ENCODE measurements at regions not wholly inside any gene's neighbourhood (a gene's known extent, or its start where the extent isn't known, plus 50 kb on each side); places are given as distances from the start of the nearest gene placed in this dataset.

DNA sequence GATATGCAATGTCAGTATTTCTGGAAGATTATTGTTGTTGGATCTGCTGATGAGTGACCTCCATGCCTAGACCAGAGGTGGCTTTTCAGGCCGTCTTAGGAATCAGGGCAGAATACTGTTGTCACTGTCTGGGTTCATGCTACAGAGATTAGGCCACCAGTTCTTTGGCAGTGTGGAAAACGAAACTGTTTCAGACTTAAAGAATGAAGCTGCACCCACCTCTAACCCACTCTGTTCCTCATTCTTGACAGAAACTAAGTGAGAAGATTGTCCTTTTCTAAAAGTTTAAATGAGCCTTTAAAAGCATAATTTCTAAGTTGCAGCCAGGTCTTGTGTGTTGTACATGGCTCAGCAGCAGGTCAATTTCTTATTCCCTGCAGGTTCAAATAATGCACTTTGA is 444.3 kb downstream of the ENC1 start:
- Histone ChIP-seq H3K9ac (replicated peaks; ENCODE audit: extremely low read depth, insufficient read depth, low read length) (no peak overlapping the region), H3K27ac (ENCODE audit: insufficient read depth, low read depth, low read length) (no peak overlapping the region), H3K4me2 (ENCODE audit: insufficient read depth, low read length) (no peak overlapping the region), H3K36me3 (ENCODE audit: control insufficient read depth in 2 of 2, extremely low read depth in 1 of 2, insufficient read depth in 2 of 2, low read length in 2 of 2) (no peaks in the 10 kb centered on the region), H2AFZ (ENCODE audit: low read depth, low read length) (no peak overlapping the region), H3K4me1 (ENCODE audit: control insufficient read depth, extremely low read depth, insufficient read depth, low read length) (peaks cover 8% of the 10 kb centered on the region), H4K20me1 (replicated peaks; ENCODE audit: control insufficient read depth, extremely low read depth, insufficient read depth, low read length) (no peaks in the 10 kb centered on the region), H3K9me1 (replicated peaks; ENCODE audit: control insufficient read depth, extremely low read depth, insufficient read depth, low read length) (no peaks in the 10 kb centered on the region), H3K27me3 (ENCODE audit: control insufficient read depth in 2 of 2, insufficient read depth in 2 of 2, low read length in 2 of 2) (peaks cover 5 to 16% of the 10 kb centered on the region in 2 experiments), H3K4me3 (replicated peaks in 1 of 3; ENCODE audit: insufficient read depth in 1 of 3, low read depth in 1 of 3, low read length in 3 of 3) (no peak overlapping the region), H3K9me3 (replicated peaks; ENCODE audit: control insufficient read depth, insufficient read depth, low read length) (no peaks in the 10 kb centered on the region), H3K79me2 (ENCODE audit: control insufficient read depth, insufficient read depth, low read length) (no peaks in the 10 kb centered on the region)
- ChIA-PET POLR2A (no interaction called here), CTCF (no interaction called here)
- TF ChIP-seq, protein P1, sequence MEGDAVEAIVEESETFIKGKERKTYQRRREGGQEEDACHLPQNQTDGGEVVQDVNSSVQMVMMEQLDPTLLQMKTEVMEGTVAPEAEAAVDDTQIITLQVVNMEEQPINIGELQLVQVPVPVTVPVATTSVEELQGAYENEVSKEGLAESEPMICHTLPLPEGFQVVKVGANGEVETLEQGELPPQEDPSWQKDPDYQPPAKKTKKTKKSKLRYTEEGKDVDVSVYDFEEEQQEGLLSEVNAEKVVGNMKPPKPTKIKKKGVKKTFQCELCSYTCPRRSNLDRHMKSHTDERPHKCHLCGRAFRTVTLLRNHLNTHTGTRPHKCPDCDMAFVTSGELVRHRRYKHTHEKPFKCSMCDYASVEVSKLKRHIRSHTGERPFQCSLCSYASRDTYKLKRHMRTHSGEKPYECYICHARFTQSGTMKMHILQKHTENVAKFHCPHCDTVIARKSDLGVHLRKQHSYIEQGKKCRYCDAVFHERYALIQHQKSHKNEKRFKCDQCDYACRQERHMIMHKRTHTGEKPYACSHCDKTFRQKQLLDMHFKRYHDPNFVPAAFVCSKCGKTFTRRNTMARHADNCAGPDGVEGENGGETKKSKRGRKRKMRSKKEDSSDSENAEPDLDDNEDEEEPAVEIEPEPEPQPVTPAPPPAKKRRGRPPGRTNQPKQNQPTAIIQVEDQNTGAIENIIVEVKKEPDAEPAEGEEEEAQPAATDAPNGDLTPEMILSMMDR (IDR thresholded peaks at IDR 0.05; ENCODE audit: extremely low read depth in 1 of 2, insufficient read depth in 1 of 2, low read depth in 1 of 2, low read length in 2 of 2): no peak
- no peak for TF ChIP-seq GATA2 (IDR thresholded peaks at IDR 0.05; ENCODE audit: insufficient read depth, insufficient read length, low read depth, low read length)
- dilution Hi-C loops (cut with MboI; ENCODE audit: extremely low pct_ligation_motif_present, low sequenced_read_pairs) (no loop called here), intact Hi-C loops (cut with micrococcal nuclease) (no loop called here)
- DNase-seq (ENCODE audit: low read depth, low spot score) (no peak), FAIRE-seq (no peak)
- BruUV-seq (replicated peaks): no TSS peak

- dilution Hi-C loops (cut with MboI; ENCODE audit: extremely low pct_ligation_motif_present, low sequenced_read_pairs) (no loop called here), intact Hi-C loops (cut with micrococcal nuclease) (no loop called here)
- TF ChIP-seq MYC (IDR thresholded peaks at IDR 0.05; ENCODE audit: low read depth, low read length): no peak
- Histone ChIP-seq H3K9me3 (replicated peaks; ENCODE audit: control insufficient read depth, insufficient read depth, low read length) (no peaks in the 10 kb centered on the region), H3K27me3 (ENCODE audit: control insufficient read depth in 2 of 2, insufficient read depth in 2 of 2, low read length in 2 of 2) (peaks cover 5 to 16% of the 10 kb centered on the region in 2 experiments), H2AFZ (ENCODE audit: low read depth, low read length) (no peak overlapping the region), H3K4me2 (ENCODE audit: insufficient read depth, low read length) (no peak overlapping the region), H3K27ac (ENCODE audit: insufficient read depth, low read depth, low read length) (no peak overlapping the region), H3K79me2 (ENCODE audit: control insufficient read depth, insufficient read depth, low read length) (no peaks in the 10 kb centered on the region), H4K20me1 (replicated peaks; ENCODE audit: control insufficient read depth, extremely low read depth, insufficient read depth, low read length) (no peaks in the 10 kb centered on the region), H3K9ac (replicated peaks; ENCODE audit: extremely low read depth, insufficient read depth, low read length) (no peak overlapping the region), H3K4me1 (ENCODE audit: control insufficient read depth, extremely low read depth, insufficient read depth, low read length) (no peaks in the 10 kb centered on the region), H3K9me1 (replicated peaks; ENCODE audit: control insufficient read depth, extremely low read depth, insufficient read depth, low read length) (no peaks in the 10 kb centered on the region), H3K4me3 (replicated peaks in 1 of 3; ENCODE audit: insufficient read depth in 1 of 3, low read depth in 1 of 3, low read length in 3 of 3) (no peak overlapping the region), H3K36me3 (ENCODE audit: control insufficient read depth in 2 of 2, extremely low read depth in 1 of 2, insufficient read depth in 2 of 2, low read length in 2 of 2) (no peaks in the 10 kb centered on the region)
- FAIRE-seq (no peak), DNase-seq (ENCODE audit: low read depth, low spot score) (no peak)
- CTCF ChIA-PET: interaction anchor here (1.0 to 1.1 kb wide), 2 partner anchors 10 to 138 kb away, joined by 3 read pairs; no protein-coding TSS in a partner anchor
- POLR2A ChIA-PET: no interaction called here
- BruUV-seq (replicated peaks): no TSS peak
Observed at GRCh38 chr5:74194196-74194595, 446.3 kb downstream of the ENC1 start.

Data from endothelial cell of umbilical vein (primary cell).